Iris pigment epithelial cell (primary cell): ENCODE measurements at regions not wholly inside any gene's neighbourhood (a gene's known extent, or its start where the extent isn't known, plus 50 kb on each side); places are given as distances from the start of the nearest gene placed in this dataset.
"Not testable (repeated sequence)": the region's sequence is repeated elsewhere in the genome, so short reads cannot be mapped to it uniquely, and the experiment has no call there.

Experiments used
- DNase-seq: peaks from one replicate; pipeline ENCODE4 v3.0.0-alpha.2; 2011; ENCODE audit warnings: low read depth

GRCh38 chr21:15119486-15119885 is 54.7 kb upstream of the NRIP1 start:
- DNase-seq = no peak

DNA sequence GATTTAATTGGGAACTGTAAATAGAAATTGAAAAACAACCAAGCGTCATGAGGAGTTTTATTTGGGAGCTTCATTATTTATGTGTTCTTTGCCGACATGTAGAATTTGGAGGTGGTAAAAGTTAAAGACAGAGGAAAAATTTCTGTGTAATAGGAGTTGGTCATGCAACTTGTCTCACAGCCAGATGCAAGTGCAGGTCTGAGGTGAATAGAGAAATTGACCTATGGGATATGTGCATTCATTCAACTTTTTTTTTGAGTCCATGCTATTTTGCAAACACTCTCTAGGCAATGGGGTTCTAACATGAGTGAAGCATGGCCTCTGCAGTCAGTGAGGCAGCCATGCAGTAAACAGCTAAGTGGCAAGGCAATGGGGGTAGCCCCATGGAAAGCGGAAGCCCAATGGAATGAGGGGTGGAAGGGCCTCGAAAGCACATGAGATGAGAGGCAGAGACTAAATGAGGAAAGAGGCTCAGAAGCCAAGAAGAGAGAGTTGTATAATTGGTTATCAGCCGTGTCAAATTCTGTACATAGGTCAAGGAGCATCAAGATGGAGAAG is 56.4 kb upstream of the NRIP1 start:
- DNase-seq = no peak

DNA sequence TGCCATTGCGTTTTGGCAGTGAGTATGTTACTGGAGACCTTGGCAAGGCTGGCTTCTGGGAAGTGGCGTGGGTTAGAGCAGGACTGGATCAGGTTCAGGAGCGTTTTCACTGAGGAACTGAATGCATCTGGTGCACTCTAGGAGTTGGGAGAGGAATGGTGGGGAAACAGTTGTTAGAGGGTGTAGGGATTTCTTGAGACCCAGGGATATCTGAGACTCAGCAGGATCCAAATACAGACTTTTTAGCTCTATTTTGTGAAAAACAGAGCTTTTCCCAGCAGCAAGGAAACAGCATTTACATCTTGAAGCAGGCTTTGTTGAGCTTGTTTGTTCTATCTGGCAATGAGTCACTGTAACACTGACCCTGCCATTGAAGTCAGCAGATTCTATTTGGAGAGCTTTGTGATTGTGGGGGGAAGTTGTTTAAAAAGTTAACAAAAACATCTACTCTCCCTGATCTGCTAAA is 56.9 kb upstream of the NRIP1 start:
- DNase-seq = peak; percentile 79

GRCh38 chr21:15122241-15122640 is 57.4 kb upstream of the NRIP1 start:
- DNase-seq = no peak

GRCh38 chr21:15124731-15125130 is 59.9 kb upstream of the NRIP1 start:
- no peak for DNase-seq

- no peak for DNase-seq
Observed at GRCh38 chr21:15126948-15127347, 62.1 kb upstream of the NRIP1 start.

- DNase-seq = no peak
Observed at GRCh38 chr21:15127437-15127836, 62.6 kb upstream of the NRIP1 start.

DNA sequence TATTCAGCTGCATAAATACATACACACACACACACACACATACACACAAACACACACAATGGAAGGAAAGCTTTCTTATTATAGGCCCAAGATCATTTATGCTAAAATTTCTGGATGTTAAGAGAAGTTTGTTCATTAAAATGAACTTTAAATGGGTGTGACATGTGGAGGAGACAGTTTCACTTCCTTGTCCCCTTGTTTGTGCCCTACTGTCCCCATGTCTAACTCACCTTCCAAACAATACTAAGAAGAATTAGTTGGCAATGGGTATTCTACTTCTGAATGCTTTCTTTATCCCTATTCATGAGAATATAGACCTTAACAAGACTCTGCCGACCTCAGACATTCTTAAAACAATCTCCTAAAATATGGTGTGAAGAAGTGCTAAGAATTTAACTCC is 63.5 kb upstream of the NRIP1 start:
- no peak for DNase-seq

DNA sequence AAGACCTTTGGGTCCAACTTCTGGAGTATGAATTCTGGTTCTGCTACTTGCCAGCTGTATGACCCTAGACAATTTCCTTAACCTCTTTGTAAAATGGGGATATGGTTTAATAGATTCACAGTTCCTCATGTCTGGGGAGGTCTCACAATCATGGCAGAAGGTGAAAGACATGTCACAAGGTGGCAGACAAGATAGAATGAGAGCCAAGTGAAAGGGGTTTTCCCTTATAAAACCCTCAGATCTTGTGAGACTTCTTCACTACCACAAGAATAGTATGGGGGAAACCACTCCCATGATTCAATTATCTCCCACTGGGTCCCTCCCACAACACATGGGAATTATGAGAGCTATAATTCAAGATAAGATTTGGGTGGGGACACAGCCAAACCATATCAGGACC is 63.9 kb upstream of the NRIP1 start:
- DNase-seq = not testable (repeated sequence)

DNA sequence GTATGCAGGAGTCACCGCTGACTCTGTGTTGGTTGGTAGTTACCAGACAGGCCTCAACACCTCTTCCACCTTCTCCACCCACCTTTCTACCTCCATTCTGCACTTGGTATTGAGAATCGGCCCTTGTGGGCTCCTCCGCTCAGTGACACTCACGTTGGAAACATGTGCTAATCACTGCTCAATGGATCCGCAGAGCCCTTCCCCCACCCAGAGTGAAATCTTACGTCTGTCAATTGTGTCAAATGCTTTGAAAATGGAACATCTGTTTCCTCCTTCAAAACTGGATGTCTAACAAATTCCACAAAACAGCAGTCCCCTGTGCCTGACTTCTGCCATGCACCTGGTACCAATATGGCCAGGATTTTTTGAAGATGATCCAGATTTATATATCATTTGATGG is 65.5 kb upstream of the NRIP1 start:
- DNase-seq = no peak

GRCh38 chr21:15130751-15131150 is 66.0 kb upstream of the NRIP1 start:
- DNase-seq = no peak

DNA sequence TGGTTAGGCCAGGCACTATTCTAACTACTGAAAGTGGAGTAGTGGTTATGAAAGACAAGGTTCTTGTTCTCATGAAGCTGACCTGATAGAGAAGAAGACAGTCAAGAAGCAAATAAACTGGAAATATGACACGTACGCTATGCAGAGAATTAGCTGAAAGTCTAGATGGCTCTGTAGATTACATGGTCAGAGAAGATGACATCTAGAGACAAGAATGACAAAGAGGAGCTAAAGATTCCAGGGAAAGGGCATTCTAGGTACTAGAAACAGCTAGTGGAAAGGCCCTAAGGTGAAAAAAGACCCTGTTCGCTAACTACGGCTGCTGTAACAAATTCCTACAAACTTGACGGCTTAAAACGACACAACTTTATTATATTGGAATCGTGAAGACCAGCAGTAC is 68.0 kb upstream of the NRIP1 start:
- DNase-seq = no peak

DNA sequence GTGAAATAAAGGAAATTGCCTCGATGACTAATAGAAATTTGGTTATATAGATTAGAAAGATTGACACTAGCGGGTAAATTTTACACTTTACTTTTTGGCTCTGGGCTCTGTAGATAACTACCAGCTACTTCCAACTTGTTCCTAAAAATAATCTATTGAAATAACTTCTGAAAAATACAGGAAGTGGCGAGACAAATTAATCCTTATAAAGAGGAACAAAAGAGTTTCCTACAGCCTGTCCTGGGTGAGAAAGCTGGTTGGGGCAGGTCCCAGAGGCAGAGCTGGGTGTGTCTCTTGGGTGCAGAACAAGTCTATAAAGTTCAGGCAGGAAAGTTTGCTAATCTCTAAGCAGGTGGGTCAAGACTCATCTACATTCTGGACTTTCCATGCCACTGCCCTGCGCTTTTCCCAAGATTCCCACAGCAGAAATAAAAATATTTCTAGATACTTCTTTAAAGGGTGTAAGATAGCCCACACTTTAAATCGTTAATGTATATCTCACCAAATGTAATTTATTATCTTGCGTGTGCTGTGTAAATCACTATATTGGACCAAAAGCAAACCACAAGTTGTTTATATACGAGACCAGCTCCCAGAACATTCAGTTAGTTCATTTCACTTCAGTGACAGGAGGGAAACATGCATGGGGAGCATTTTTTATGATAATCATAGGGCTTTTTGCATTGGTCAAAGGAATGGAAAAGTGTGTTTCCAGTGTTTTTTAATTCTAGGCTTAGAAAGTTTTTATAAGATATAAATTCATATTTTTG is 70.1 kb upstream of the NRIP1 start:
- DNase-seq = no peak

- no peak for DNase-seq
Observed at GRCh38 chr21:15135867-15136629, 71.2 kb upstream of the NRIP1 start.

DNA sequence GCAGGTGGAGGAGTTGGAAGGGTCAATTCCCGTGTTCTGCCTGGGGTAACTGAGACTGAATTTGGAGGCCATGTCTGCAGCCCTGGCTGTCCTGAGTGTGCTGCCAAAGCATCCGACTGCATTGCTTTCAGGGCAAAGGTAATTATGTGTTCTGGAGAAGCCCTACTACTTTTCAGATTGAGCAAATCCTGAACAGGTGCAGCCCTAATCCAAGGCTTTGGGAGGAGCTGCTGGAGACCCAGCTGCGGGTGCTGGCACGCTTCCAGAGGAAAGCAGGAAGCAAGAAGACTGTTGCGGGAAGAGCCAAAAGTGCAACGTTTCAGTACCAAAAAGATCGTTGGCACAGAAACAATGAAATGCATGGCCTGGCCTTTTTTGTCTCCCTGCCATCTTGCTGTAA is 73.7 kb upstream of the NRIP1 start:
- no peak for DNase-seq

GRCh38 chr21:15139898-15140297 is 75.1 kb upstream of the NRIP1 start:
- no peak for DNase-seq

- no peak for DNase-seq
Observed at GRCh38 chr21:15140321-15141019, 75.7 kb upstream of the NRIP1 start.

DNA sequence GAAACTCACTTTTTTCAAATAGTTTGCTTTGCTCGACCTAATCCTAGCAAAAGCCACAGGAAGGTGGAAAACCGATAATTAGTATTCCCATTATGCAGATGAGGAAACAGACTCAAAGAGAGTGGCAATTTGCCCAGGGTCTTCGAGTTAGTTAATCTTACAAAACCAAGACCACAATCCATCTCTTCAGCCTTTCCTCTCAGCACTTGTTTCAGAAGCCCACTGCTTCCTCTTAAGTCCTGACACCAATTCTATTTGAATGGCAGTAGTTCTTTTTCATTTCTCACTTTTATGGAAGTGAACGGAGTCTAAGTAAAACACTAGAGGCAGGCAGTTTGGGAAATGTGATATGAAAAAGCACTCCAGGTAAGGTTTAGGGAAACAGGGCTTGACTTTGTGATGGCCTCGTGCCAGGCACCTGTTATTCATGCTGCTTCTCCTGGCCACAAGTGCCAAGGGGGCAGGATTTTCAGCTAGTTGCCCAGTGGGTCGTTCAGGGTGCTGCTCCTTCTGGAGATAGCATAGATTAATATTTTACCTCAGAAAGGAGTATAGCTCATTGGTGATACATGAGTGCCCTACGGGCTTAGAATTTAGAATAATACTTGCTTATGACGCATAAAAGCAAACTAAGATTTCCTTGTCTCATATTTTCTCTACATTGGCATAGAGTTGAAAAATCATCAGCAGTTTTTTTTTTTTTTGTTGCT is 76.6 kb upstream of the NRIP1 start:
- no peak for DNase-seq

GRCh38 chr21:15144026-15144425 is 79.2 kb upstream of the NRIP1 start:
- peak; percentile 57 for DNase-seq

DNA sequence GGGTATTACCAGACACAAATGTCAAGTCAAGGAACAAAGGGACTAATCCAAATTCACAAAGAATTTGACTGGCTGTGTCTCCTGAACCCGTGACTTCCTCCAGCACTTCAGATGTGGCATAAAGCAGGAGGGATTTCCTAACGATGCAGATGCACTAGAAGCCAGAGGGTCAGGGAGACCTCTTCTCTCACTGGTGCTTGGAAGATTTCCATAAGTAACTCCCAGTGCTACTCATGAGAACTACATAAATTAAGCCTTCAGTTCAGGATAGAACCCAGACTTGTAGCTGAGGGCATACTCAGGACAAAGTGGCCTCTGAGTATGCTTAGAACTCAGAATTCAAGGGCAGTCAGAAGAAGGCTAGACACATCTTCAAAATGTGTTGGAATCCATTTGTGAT is 83.6 kb upstream of the NRIP1 start:
- no peak for DNase-seq

GRCh38 chr21:15149600-15150224 is 84.9 kb upstream of the NRIP1 start:
- DNase-seq = no peak
